CD4-positive, alpha-beta memory T cell (primary cell): ENCODE measurements at regions not wholly inside any gene's neighbourhood (a gene's known extent, or its start where the extent isn't known, plus 50 kb on each side); places are given as distances from the start of the nearest gene placed in this dataset.
A peak's percentile ranks its signal among the peaks of the same experiment; 100 is the strongest.
"Not testable (repeated sequence)": the region's sequence is repeated elsewhere in the genome, so short reads cannot be mapped to it uniquely, and the experiment has no call there.

Experiments used
- CTCF ChIA-PET: fragments of 350-600 bp; sonication (Branson Sonifier 250); formaldehyde crosslinking; loops from one replicate; lab custom pipeline; 2021; ENCODE audit warnings: inconsistent platforms; ENCODE audit not compliant: partially characterized antibody; lab: Charles Lee
- POLR2A ChIA-PET: fragments of 350-600 bp; sonication (Branson Sonifier 250); formaldehyde crosslinking; loops from one replicate; lab custom pipeline; 2021; ENCODE audit not compliant: partially characterized antibody; lab: Charles Lee
- DNase-seq, 5 donors: peaks; one replicate each; pipeline versions ENCODE4 v3.0.0 to v3.0.0-alpha.2; 2020 to 2022; ENCODE audit warnings: mixed read lengths in 1 of 5
- H3K27ac ChIP-seq: one replicate; pipeline ENCODE4 v1.7.0; 2013; ENCODE audit warnings: low read depth, low read length
- H3K27me3 ChIP-seq: 2 replicates; pipeline ENCODE4 v1.7.0; 2013; ENCODE audit warnings: mild to moderate bottlenecking, low read length, moderate library complexity; ENCODE audit not compliant: insufficient read depth
- H3K36me3 ChIP-seq: 2 replicates; pipeline ENCODE4 v1.7.0; 2013; ENCODE audit warnings: mild to moderate bottlenecking, low read length, moderate library complexity; ENCODE audit not compliant: insufficient read depth
- H3K4me1 ChIP-seq: 2 replicates; pipeline ENCODE4 v1.7.0; 2013; ENCODE audit warnings: mild to moderate bottlenecking, low read length, moderate library complexity; ENCODE audit not compliant: insufficient read depth
- H3K4me3 ChIP-seq, 2 donors: one replicate each; pipeline ENCODE4 v1.7.0; 2013; ENCODE audit warnings: low read length in 2 of 2, mild to moderate bottlenecking in 1 of 2
- H3K9me3 ChIP-seq, 2 donors: one replicate each; pipeline ENCODE4 v1.7.0; 2013; ENCODE audit warnings: low read length in 2 of 2, control low read depth in 1 of 2; ENCODE audit not compliant: control insufficient read depth in 1 of 2
- H3K27ac Mint-ChIP-seq, 7 donors: one replicate each; pipeline ENCODE4 v1.8.0; 2020 to 2021; ENCODE audit warnings: mixed read lengths in 7 of 7, mild to moderate bottlenecking in 6 of 7, inconsistent platforms in 3 of 7, moderate library complexity in 3 of 7
- H3K27me3 Mint-ChIP-seq, 2 donors: one replicate each; pipeline ENCODE4 v1.8.0; 2020 to 2021; ENCODE audit warnings: mixed read lengths in 2 of 2
- H3K36me3 Mint-ChIP-seq, 2 donors: one replicate each; pipeline ENCODE4 v1.8.0; 2020 to 2021; ENCODE audit warnings: mixed read lengths in 2 of 2, inconsistent platforms in 1 of 2, mild to moderate bottlenecking in 1 of 2
- H3K4me1 Mint-ChIP-seq, 4 donors: one replicate each; pipeline ENCODE4 v1.8.0; 2020 to 2021; ENCODE audit warnings: mixed read lengths in 4 of 4, mild to moderate bottlenecking in 1 of 4
- H3K4me3 Mint-ChIP-seq, 8 donors: one replicate each; pipeline ENCODE4 v1.8.0; 2020 to 2021; ENCODE audit warnings: mixed read lengths in 8 of 8, mild to moderate bottlenecking in 7 of 8, moderate library complexity in 6 of 8, inconsistent platforms in 3 of 8
- H3K9me3 Mint-ChIP-seq, 8 donors: one replicate each; pipeline ENCODE4 v1.8.0; 2020 to 2021; ENCODE audit warnings: mixed read lengths in 8 of 8, mild to moderate bottlenecking in 5 of 8, inconsistent platforms in 3 of 8, moderate library complexity in 1 of 8
- intact Hi-C: fragments of 100-400 bp; cut with micrococcal nuclease; formaldehyde crosslinking; loops from one replicate; pipeline ENCODE4 v1.15.1; 2023

- Histone ChIP-seq H3K4me1 (peaks cover 44% of the 10 kb centered on the region), H3K9me3 (no peaks in the 10 kb centered on the region), H3K4me3 (no peak overlapping the region), H3K27ac (no peak overlapping the region), H3K36me3 (no peaks in the 10 kb centered on the region), H3K27me3 (no peaks in the 10 kb centered on the region)
- H3K36me3 Mint-ChIP-seq = no peaks in the 10 kb centered on the region
- POLR2A ChIA-PET = no interaction called here
- no peaks in the 10 kb centered on the region for H3K9me3 Mint-ChIP-seq
- DNase-seq = no peak
- intact Hi-C loops = no loop called here
- H3K27ac Mint-ChIP-seq = peak overlapping the region in 3 of 7 donors; percentile 22 to 70 (median 51)
- no peak overlapping the region for H3K4me3 Mint-ChIP-seq
- peaks cover 0 to 2% of the 10 kb centered on the region in 2 donors for H3K27me3 Mint-ChIP-seq
- CTCF ChIA-PET = interaction anchor here (3.2 kb wide), 1 partner anchor 8 kb away, joined by 23 read pairs; no protein-coding TSS in a partner anchor
- H3K4me1 Mint-ChIP-seq = peaks cover 26 to 57% (median 37%) of the 10 kb centered on the region in 4 donors
These were observed 93.2 kb upstream of the SYT13 start for GRCh38 chr11:45379162-45379863.

GRCh38 chr11:45378516-45378915 is 92.4 kb upstream of the SYT13 start:
- H3K27me3 Mint-ChIP-seq = peaks cover 0 to 2% of the 10 kb centered on the region in 2 donors
- no peaks in the 10 kb centered on the region for H3K27me3 ChIP-seq
- no peaks in the 10 kb centered on the region for H3K9me3 Mint-ChIP-seq
- no peak overlapping the region for H3K4me3 Mint-ChIP-seq
- no peak overlapping the region for H3K27ac ChIP-seq
- no peaks in the 10 kb centered on the region for H3K36me3 ChIP-seq
- DNase-seq = no peak
- H3K27ac Mint-ChIP-seq = peak overlapping the region in 1 of 7 donors; percentile 11
- ChIA-PET CTCF (interaction anchor here (0.9 to 3.2 kb wide), 2 partner anchors 7 to 393 kb away, joined by 4 to 23 read pairs; no protein-coding TSS in a partner anchor), POLR2A (no interaction called here)
- intact Hi-C loops = no loop called here
- peaks cover 44% of the 10 kb centered on the region for H3K4me1 ChIP-seq
- H3K4me3 ChIP-seq = no peak overlapping the region
- H3K9me3 ChIP-seq = no peaks in the 10 kb centered on the region
- no peaks in the 10 kb centered on the region for H3K36me3 Mint-ChIP-seq
- peaks cover 28 to 57% (median 40%) of the 10 kb centered on the region in 4 donors for H3K4me1 Mint-ChIP-seq

- peaks cover 22 to 59% (median 26%) of the 10 kb centered on the region in 4 donors for H3K4me1 Mint-ChIP-seq
- ChIA-PET POLR2A (interaction anchor here (0.6 kb wide), 1 partner anchor 20 kb away, joined by 3 read pairs; no protein-coding TSS in a partner anchor), CTCF (interaction anchor here (0.8 to 6.1 kb wide), 3 partner anchors 270 to 397 kb away, joined by 3 to 95 read pairs (median 10); no protein-coding TSS in a partner anchor)
- no peaks in the 10 kb centered on the region for H3K9me3 Mint-ChIP-seq
- DNase-seq = peak; percentile 59 to 78 (median 70)
- H3K4me3 Mint-ChIP-seq = peak overlapping the region; percentile 8 to 76 (median 60)
- peaks cover 35% of the 10 kb centered on the region for H3K4me1 ChIP-seq
- H3K9me3 ChIP-seq = no peaks in the 10 kb centered on the region
- H3K36me3 ChIP-seq = no peaks in the 10 kb centered on the region
- H3K27ac ChIP-seq = peak overlapping the region; percentile 44
- H3K4me3 ChIP-seq = no peak overlapping the region
- peak overlapping the region; percentile 82 to 97 (median 96) for H3K27ac Mint-ChIP-seq
- intact Hi-C loops = no loop called here
- H3K36me3 Mint-ChIP-seq = no peaks in the 10 kb centered on the region
- no peaks in the 10 kb centered on the region for H3K27me3 ChIP-seq
- peaks cover 4 to 6% of the 10 kb centered on the region in 2 donors for H3K27me3 Mint-ChIP-seq
These were observed 88.5 kb upstream of the SYT13 start for GRCh38 chr11:45374653-45375059.

- ChIA-PET CTCF (interaction anchor here (0.8 to 6.1 kb wide), 3 partner anchors 270 to 397 kb away, joined by 3 to 95 read pairs (median 10); no protein-coding TSS in a partner anchor), POLR2A (interaction anchor here (0.6 kb wide), 1 partner anchor 19 kb away, joined by 3 read pairs; no protein-coding TSS in a partner anchor)
- Histone ChIP-seq H3K27me3 (no peaks in the 10 kb centered on the region), H3K9me3 (no peaks in the 10 kb centered on the region), H3K4me3 (no peak overlapping the region), H3K4me1 (peaks cover 35% of the 10 kb centered on the region), H3K36me3 (no peaks in the 10 kb centered on the region), H3K27ac (peak overlapping the region; percentile 44)
- H3K9me3 Mint-ChIP-seq = no peaks in the 10 kb centered on the region
- peak overlapping the region; percentile 82 to 97 (median 96) for H3K27ac Mint-ChIP-seq
- peak overlapping the region in 6 of 8 donors; percentile 8 to 76 (median 42) for H3K4me3 Mint-ChIP-seq
- peaks cover 4 to 6% of the 10 kb centered on the region in 2 donors for H3K27me3 Mint-ChIP-seq
- no peaks in the 10 kb centered on the region for H3K36me3 Mint-ChIP-seq
- H3K4me1 Mint-ChIP-seq = peaks cover 22 to 59% (median 26%) of the 10 kb centered on the region in 4 donors
- intact Hi-C loops = no loop called here
- DNase-seq = no peak
These were observed 88.0 kb upstream of the SYT13 start for GRCh38 chr11:45374130-45374529.

GRCh38 chr11:45373506-45374035 is 87.4 kb upstream of the SYT13 start:
- Mint-ChIP-seq H3K4me3 (peak overlapping the region in 1 of 8 donors; percentile 39), H3K27me3 (peaks cover 4 to 8% of the 10 kb centered on the region in 2 donors), H3K4me1 (peaks cover 22 to 59% (median 26%) of the 10 kb centered on the region in 4 donors), H3K9me3 (no peaks in the 10 kb centered on the region), H3K36me3 (no peaks in the 10 kb centered on the region), H3K27ac (peak overlapping the region; percentile 60 to 97 (median 93))
- H3K27ac ChIP-seq = no peak overlapping the region
- H3K9me3 ChIP-seq = no peaks in the 10 kb centered on the region
- H3K4me3 ChIP-seq = no peak overlapping the region
- DNase-seq = no peak
- intact Hi-C loops = no loop called here
- H3K4me1 ChIP-seq = peaks cover 35% of the 10 kb centered on the region
- ChIA-PET POLR2A (no interaction called here), CTCF (interaction anchor here (0.6 to 6.1 kb wide), 2 partner anchors 282 to 398 kb away, joined by 3 to 95 read pairs; no protein-coding TSS in a partner anchor)
- H3K36me3 ChIP-seq = no peaks in the 10 kb centered on the region
- no peaks in the 10 kb centered on the region for H3K27me3 ChIP-seq

- POLR2A ChIA-PET = interaction anchor here (0.9 kb wide), 1 partner anchor 399 kb away, joined by 3 read pairs; no protein-coding TSS in a partner anchor
- H3K4me3 Mint-ChIP-seq, intact Hi-C loops, H3K27me3 ChIP-seq, H3K9me3 Mint-ChIP-seq, H3K36me3 ChIP-seq, DNase-seq, H3K4me3 ChIP-seq, H3K36me3 Mint-ChIP-seq, H3K27ac ChIP-seq, H3K9me3 ChIP-seq: not testable (repeated sequence)
- CTCF ChIA-PET = interaction anchor here (1.0 to 6.1 kb wide), 12 partner anchors 8 to 399 kb away, joined by 3 to 95 read pairs (median 7); no protein-coding TSS in a partner anchor
- H3K27ac Mint-ChIP-seq = peak overlapping the region in 2 of 7 donors; percentile 56 to 62
- H3K4me1 Mint-ChIP-seq = peaks cover 22 to 59% (median 26%) of the 10 kb centered on the region in 4 donors
- peaks cover 35% of the 10 kb centered on the region for H3K4me1 ChIP-seq
- peaks cover 8 to 11% of the 10 kb centered on the region in 2 donors for H3K27me3 Mint-ChIP-seq
These were observed 86.3 kb upstream of the SYT13 start for GRCh38 chr11:45372414-45372813.
